GM21423 (cell line): ENCODE measurements at regions not wholly inside any gene's neighbourhood (a gene's known extent, or its start where the extent isn't known, plus 50 kb on each side); places are given as distances from the start of the nearest gene placed in this dataset.
"Not testable (repeated sequence)": the region's sequence is repeated elsewhere in the genome, so short reads cannot be mapped to it uniquely, and the experiment has no call there.

Source experiments
- ATAC-seq: cut with Tn5 transposase; IDR thresholded peaks from one replicate; pipeline ENCODE4 v1.9.1; 2021; ENCODE audit warnings: mild to moderate bottlenecking, moderate library complexity; ENCODE audit not compliant: unreplicated experiment

- no peak for ATAC-seq
Observed at GRCh38 chr2:194491409-194492115, 1165.5 kb upstream of the SLC39A10 start.

- ATAC-seq = no peak
Observed at GRCh38 chr2:194486326-194486725, 1170.7 kb upstream of the SLC39A10 start.

DNA sequence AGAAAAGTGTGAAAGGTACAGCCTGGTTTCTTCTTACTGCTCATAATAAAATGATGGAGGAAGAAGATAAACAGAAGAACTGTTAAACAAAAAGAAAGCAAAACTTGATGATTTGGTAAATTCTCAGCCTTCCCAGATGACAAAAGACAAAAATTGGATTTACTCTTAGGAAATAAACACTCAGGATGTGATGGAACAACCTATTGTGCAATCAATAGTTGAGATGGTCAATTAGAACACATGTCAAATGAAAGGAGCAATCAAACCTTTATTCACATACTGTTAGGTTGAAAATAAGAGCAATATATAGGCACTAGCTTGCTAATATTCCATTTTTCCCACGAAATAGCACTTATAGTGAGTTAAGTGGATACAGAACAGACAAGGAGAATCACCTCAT lies 1174.0 kb upstream of the SLC39A10 start:
- no peak for ATAC-seq

- ATAC-seq = no peak
Observed at GRCh38 chr2:194465641-194466040, 1191.4 kb upstream of the SLC39A10 start.

DNA sequence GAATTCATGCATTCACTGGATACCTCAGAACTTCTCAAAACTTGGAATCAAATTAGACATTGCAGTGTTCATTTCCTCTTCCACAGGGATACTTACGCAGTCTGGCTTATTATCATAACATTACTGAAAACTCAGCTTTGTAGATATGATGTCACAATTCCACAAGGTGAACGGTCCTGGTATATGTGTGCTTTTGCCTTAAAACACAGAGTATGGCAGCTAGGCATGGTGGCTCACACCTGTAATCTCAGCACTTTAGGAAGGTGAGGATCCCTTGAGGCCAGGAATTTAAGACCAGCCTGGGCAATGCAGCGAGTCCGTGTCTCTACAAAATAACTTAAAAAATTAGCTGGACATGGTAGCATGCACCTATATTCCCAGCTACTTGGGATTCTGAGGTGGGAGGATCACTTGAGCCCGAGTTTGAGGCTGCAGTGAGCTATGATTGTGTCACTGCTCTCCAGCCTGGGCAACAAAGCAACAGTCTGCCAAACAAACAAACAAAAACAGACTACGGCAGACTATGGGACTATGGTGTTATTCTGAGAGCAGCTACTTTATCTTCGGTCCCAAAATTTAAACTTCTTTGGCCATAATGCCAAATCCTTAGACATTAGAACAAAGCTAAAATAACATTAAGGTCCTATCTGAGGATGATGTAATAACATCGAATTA lies 1191.9 kb upstream of the SLC39A10 start:
- no peak for ATAC-seq

DNA sequence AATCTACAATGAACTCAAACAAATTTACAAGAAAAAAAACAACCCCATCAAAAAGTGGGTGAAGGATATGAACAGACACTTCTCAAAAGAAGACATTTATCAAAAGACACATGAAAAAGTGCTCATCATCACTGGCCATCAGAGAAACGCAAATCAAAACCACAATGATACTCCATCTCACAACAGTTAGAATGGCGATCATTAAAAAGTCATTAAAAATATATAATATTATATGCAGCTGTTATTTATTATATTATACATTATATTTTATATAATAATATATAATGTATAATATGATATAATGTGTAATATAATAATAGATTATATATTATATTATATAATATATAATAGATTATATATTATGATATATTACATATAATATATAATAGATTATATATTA lies 1194.1 kb upstream of the SLC39A10 start:
- ATAC-seq = not testable (repeated sequence)

DNA sequence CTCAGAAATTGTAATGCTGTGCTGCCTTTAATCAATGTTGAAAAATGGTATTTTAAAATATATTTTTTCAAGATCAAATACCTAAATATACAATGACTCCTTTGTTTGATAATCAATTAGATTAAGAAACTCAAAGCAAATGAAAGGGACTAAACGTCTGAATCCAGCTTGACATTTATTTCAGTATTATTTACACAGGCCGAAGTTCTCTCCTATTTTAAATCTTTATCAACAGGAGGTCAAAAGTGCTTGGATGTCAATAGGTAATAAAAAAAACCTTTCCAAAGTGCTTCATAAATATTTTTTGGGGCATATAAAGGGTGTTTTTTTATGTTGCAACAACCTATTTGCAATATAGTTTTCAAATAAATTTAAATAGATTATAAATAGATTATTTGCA lies 1201.7 kb upstream of the SLC39A10 start:
- no peak for ATAC-seq

- no peak for ATAC-seq
Observed at GRCh38 chr2:194452504-194452903, 1204.5 kb upstream of the SLC39A10 start.

- ATAC-seq = no peak
Observed at GRCh38 chr2:194445226-194445625, 1211.8 kb upstream of the SLC39A10 start.

- no peak for ATAC-seq
Observed at GRCh38 chr2:194443926-194444325, 1213.1 kb upstream of the SLC39A10 start.

DNA sequence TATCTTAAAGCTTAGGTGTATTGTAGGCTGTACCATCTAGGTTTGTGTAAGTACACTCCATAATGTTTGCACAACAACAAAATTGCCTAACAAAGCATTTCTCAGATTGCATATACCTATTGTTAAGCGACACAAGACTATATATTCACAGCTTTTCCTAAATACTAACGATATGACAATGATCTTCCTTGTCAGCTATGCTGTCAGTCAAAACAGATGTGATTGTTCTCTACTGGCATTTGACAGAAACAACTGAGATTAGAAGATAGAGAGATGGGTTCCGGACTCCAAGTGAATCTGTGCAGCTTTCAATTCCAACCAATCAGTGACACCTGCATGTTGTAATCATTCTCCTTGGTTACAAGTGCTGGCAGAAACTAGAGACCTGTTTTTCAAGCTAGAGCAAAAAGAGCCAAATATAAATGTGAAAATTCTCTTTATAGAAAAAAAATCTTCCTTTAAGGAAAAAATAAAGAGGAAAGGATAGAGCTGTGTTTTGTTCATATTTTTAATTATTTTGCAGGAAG lies 1232.3 kb upstream of the SLC39A10 start:
- ATAC-seq = no peak

DNA sequence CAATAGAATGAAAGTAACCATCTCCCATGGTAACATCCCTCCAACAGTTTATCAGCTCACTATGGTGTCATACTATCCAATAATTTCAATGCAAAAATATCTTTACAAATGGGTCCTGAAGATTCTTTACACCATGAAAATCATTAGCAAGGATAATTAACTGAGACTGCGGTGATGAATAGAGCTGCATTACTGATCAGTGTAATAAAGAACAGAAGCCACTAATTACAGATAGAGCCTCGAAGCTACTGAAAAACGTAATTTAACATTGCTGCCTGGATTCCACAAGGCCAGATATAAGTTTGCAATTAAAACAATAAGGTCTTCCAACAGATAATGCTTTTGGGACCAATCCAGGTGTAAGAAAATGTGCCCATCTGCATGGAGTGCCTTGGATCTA lies 1245.8 kb upstream of the SLC39A10 start:
- ATAC-seq = no peak

DNA sequence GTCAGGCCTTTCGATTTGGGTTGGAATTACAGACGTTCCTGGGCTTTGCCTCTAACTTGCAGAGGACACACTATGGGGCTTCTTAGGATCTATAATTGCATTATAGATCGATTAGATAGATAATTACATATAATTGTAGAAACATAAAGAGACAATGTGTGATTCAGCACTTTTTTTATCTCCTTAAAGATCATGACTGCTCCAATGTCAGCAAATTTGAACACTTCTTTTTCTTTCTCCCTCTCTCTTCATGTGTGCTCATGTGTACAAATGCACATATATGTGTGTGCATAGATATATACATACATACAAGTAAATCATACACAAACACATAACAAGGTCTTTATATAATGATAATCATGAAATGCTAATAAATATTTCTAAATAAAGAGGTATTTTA lies 1261.2 kb upstream of the SLC39A10 start:
- ATAC-seq = no peak

DNA sequence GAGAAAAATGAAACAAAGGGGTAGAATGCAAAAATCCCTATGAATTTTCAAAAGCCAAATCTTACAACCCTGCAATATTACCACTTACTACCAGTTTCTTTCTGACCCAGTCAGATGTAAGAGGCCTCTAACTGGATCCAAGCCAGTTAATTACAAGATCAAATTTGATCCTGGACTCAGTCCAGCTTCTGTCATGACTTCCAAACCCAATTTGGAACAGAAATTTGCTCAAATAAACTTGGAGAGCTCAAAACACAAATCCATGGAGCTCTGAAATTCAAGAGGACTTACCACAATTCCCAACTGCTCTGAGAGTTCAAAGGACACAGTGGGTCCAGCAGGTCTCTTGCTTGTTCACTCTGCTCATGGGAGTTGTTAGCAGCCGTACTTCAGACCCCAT lies 1271.7 kb upstream of the SLC39A10 start:
- no peak for ATAC-seq

- no peak for ATAC-seq
Observed at GRCh38 chr2:194383401-194383800, 1273.6 kb upstream of the SLC39A10 start.

GRCh38 chr2:194382221-194382620 lies 1274.8 kb upstream of the SLC39A10 start:
- no peak for ATAC-seq

- peak; percentile 85 for ATAC-seq
Observed at GRCh38 chr2:194380011-194380410, 1277.0 kb upstream of the SLC39A10 start.

DNA sequence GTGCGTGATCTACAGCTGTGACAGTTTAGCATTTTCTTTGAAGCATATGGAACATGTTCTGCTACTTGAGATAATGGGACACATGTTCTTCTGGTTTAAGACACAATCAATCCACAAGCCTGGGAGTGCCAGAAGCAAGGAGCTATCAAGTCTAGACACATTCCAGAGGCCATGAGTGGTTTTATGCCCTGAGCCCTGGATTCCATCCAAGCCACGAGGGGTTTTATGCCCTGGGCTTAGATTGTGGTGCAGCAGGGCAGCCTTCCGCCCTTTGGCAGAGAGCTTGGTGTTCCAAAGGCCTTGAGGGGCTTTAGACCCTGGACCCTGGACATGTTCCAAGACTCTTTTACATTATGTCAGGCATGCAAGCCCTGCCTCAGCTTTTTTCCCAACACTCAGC lies 1289.6 kb upstream of the SLC39A10 start:
- not testable (repeated sequence) for ATAC-seq

DNA sequence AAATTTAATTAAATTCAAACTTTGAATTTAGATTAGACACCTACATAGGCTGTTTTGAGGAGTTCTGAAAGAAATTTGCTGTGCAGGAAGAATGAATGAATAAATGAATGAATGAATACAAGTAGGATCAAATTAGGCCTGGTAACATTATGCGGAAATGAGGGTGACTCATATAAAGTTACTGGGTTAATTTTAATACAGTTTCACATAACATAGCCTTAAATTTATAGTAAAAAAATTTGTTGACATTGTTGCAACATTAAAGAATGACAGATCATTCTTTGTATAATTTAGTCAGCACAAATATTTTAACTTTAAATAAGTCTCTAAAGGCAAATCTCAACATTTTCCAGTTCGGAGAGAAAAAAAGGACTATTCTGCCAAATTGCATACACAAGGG lies 1293.1 kb upstream of the SLC39A10 start:
- no peak for ATAC-seq

- ATAC-seq = no peak
Observed at GRCh38 chr2:194363295-194363694, 1293.7 kb upstream of the SLC39A10 start.

DNA sequence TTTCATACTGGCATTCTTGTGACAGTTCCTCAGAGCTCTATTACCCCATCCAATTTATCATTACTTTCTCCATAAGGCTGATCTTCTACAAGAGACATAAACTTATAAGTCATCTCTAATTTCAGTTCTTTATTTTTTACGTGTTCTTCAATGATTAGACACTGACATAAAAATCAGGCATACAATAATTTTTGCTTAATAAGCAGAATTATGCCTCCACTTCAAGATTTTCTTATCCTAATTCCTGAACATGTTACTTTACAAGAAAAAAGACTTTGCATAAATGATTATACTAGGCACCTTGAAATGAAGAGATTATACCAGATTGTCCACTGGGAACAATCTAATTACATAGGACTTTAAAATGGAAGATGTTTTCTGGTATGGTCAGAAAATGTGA lies 1304.5 kb upstream of the SLC39A10 start:
- no peak for ATAC-seq

DNA sequence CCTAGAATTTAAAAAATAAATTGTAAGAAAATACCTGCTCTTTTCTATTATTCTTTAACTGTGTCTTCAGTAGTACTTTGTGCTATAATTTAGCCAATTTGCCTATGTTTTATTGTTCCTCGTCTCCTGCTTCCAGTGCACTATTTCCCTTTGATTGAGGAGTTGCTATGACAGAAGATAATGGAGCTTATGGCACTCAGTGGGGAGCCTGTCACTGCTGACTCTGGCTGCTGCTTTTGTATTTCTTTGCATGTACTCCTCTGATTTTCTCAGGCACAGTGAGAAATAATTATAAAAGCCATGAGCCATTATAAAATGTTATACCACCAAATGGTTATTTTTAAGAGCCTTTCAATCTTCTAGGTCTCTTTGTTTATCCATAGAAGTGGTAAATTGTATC lies 1310.8 kb upstream of the SLC39A10 start:
- ATAC-seq = no peak
